K562 (cell line): ENCODE measurements at regions not wholly inside any gene's neighbourhood (a gene's known extent, or its start where the extent isn't known, plus 50 kb on each side); places are given as distances from the start of the nearest gene placed in this dataset.

Experiments used
- ATAC-seq: fragments of 200-7000 bp; cut with Tn5 transposase; 3 replicates; pipeline ENCODE4 v1.9.1; 2020; ENCODE audit warnings: moderate library complexity
- BruUV-seq: library from RNA; stranded (reverse); fragments of 400-500 nt; replicated peaks from 2 replicates; lab custom pipeline; 2021; lab: Mats Ljungman, UMichigan
- CTCF ChIA-PET: fragments of 300-600 bp; formaldehyde crosslinking; extraction: SDS; loops from one replicate; lab custom pipeline; 2021; ENCODE audit warnings: low intra/inter-chr PET ratio; lab: Yijun Ruan, JAX
- POLR2A ChIA-PET: fragments of 300-600, 350-650 bp; sonication (Branson Sonifier 250); formaldehyde crosslinking; extraction: SDS; loops from one replicate; lab custom pipeline; 2021; ENCODE audit warnings: antibody characterized with exemption, inconsistent platforms; lab: Yijun Ruan, JAX
- DNase-seq, 4 experiments: peaks; one replicate each; pipeline versions ENCODE4 v3.0.0 to v3.0.0-alpha.2; 2011 to 2018; ENCODE audit warnings: low spot score in 3 of 4, mixed read lengths in 3 of 4; ENCODE audit errors: extremely low read depth in 1 of 4
- FAIRE-seq: peaks from 2 replicates; lab custom pipeline; 2011; peaks lifted over from hg19 to GRCh38; lab: Jason Lieb, UNC
- H2AFZ ChIP-seq: 2 replicates; pipeline ENCODE4 v1.6.0; 2011; ENCODE audit warnings: low read depth, low read length, control low read depth, inconsistent platforms
- H3K27ac ChIP-seq: fragments of 200-600 bp; 3 replicates; pipeline ENCODE4 v1.8.0; 2011; ENCODE audit warnings: low read depth, mild to moderate bottlenecking, control low read depth, inconsistent platforms, low read length, moderate library complexity, mixed read lengths; ENCODE audit errors: extremely low read depth
- H3K27me3 ChIP-seq, 2 experiments: fragments of 300-600 bp in 1 of 2; 2 replicates in 1 of 2; 3 replicates in 1 of 2; pipeline versions ENCODE4 v1.6.0 to v1.8.0; 2011; ENCODE audit warnings: inconsistent platforms in 2 of 2, low read length in 2 of 2, mild to moderate bottlenecking in 1 of 2, mixed read lengths in 1 of 2, moderate library complexity in 1 of 2; ENCODE audit not compliant: control insufficient read depth in 2 of 2, insufficient read depth in 2 of 2
- H3K36me3 ChIP-seq: fragments of 300-600 bp; 3 replicates; pipeline ENCODE4 v1.8.0; 2011; ENCODE audit warnings: mild to moderate bottlenecking, low read length, inconsistent platforms; ENCODE audit not compliant: control insufficient read depth, insufficient read depth
- H3K4me1 ChIP-seq, 2 experiments: fragments of 200-600 bp in 1 of 2; replicated peaks in 1 of 2; 2 replicates in 1 of 2; 3 replicates in 1 of 2; pipeline versions ENCODE4 v1.5.1 to v1.8.0; 2011; ENCODE audit warnings: inconsistent platforms in 2 of 2, low read length in 2 of 2, mild to moderate bottlenecking in 1 of 2, mixed read lengths in 1 of 2, moderate library complexity in 1 of 2; ENCODE audit not compliant: control insufficient read depth in 2 of 2, insufficient read depth in 2 of 2
- H3K4me2 ChIP-seq: 2 replicates; pipeline ENCODE4 v1.6.1; 2011; ENCODE audit warnings: low read length, control low read depth, inconsistent platforms, mixed read lengths; ENCODE audit not compliant: insufficient read depth
- H3K4me3 ChIP-seq: fragments of 200-600 bp; sonication (generic), shearing (Covaris generic); 2 replicates; pipeline ENCODE4 v1.5.1; 2016; ENCODE audit warnings: control low read depth, inconsistent platforms
- H3K79me2 ChIP-seq: fragments of 200-600 bp; 3 replicates; pipeline ENCODE4 v1.8.0; 2011; ENCODE audit warnings: low read length, inconsistent platforms; ENCODE audit not compliant: control insufficient read depth, insufficient read depth
- H3K9ac ChIP-seq, 2 experiments: 2 replicates each; pipeline versions ENCODE4 v1.6.0 to v1.6.1; 2011; ENCODE audit warnings: low read depth in 2 of 2, low read length in 2 of 2, control low read depth in 1 of 2, inconsistent platforms in 1 of 2, mild to moderate bottlenecking in 1 of 2, mixed read lengths in 1 of 2; ENCODE audit not compliant: insufficient read depth in 1 of 2
- H3K9me1 ChIP-seq: one replicate; pipeline ENCODE4 v1.6.0; 2011; ENCODE audit warnings: inconsistent platforms, mild to moderate bottlenecking, low read length, moderate library complexity; ENCODE audit not compliant: control insufficient read depth, insufficient read depth
- H3K9me3 ChIP-seq: replicated peaks from 2 replicates; pipeline ENCODE4 v1.5.1; 2011; ENCODE audit warnings: low read depth, low read length, inconsistent platforms; ENCODE audit not compliant: control insufficient read depth, insufficient read depth
- H4K20me1 ChIP-seq: replicated peaks from 2 replicates; pipeline ENCODE4 v1.6.1; 2011; ENCODE audit warnings: low read length, inconsistent platforms, mixed read lengths; ENCODE audit not compliant: control insufficient read depth, insufficient read depth
- BCOR ChIP-seq: fragments of 450-650 bp; IDR thresholded peaks from 2 replicates; pipeline ENCODE4 v1.6.1; 2016
- CEBPG ChIP-seq, 3 experiments: fragments of 200-800 bp in 1 of 3; sonication (Bioruptor generic) in 1 of 3; sonication (generic) in 1 of 3; formaldehyde crosslinking in 1 of 3; IDR thresholded peaks in 2 of 3; conservative IDR thresholded peaks in 1 of 3; 2 replicates each; pipeline versions ENCODE4 v1.6.1 to v1.8.0; 2016 to 2022; ENCODE audit warnings: missing compliant biosample characterization in 2 of 3, missing genetic modification characterization in 2 of 3, mild to moderate bottlenecking in 1 of 3, missing genetic modification reagents in 1 of 3
- CGGBP1 ChIP-seq: fragments of 250-450 bp; sonication (Bioruptor Pico); IDR thresholded peaks from 2 replicates; pipeline ENCODE4 v1.9.0; 2021; ENCODE audit warnings: mild to moderate bottlenecking
- CTCF ChIP-seq, 3 experiments: IDR thresholded peaks in 2 of 3; conservative IDR thresholded peaks in 1 of 3; 2 replicates each; pipeline ENCODE4 v1.5.1; 2011 to 2012; ENCODE audit warnings: low read length in 3 of 3, mild to moderate bottlenecking in 3 of 3, control low read depth in 2 of 3, improper control_type of control experiment in 1 of 3, inconsistent platforms in 1 of 3, low read depth in 1 of 3, mixed read lengths in 1 of 3, moderate library complexity in 1 of 3; ENCODE audit not compliant: insufficient read depth in 2 of 3
- ERF ChIP-seq: fragments of 450-650 bp; formaldehyde crosslinking; IDR thresholded peaks from 2 replicates; pipeline ENCODE4 v1.4.0; 2020; ENCODE audit warnings: mild to moderate bottlenecking, mixed read lengths
- HDGF ChIP-seq: fragments of 450-650 bp; IDR thresholded peaks from 2 replicates; pipeline ENCODE4 v1.6.1; 2016
- MED1 ChIP-seq: sonication (generic); formaldehyde crosslinking; IDR thresholded peaks from 2 replicates; pipeline ENCODE4 v1.8.1; 2023; ENCODE audit warnings: missing genetic modification reagents, borderline replicate concordance
- NFATC3 ChIP-seq: fragments of 450-650 bp; IDR thresholded peaks from 2 replicates; pipeline ENCODE4 v1.6.1; 2017; ENCODE audit warnings: mild to moderate bottlenecking
- NFIX ChIP-seq: fragments of 250-450 bp; sonication (Bioruptor Pico); IDR thresholded peaks from 2 replicates; pipeline ENCODE4 v1.4.0; 2020; ENCODE audit warnings: low read depth, mild to moderate bottlenecking, moderate library complexity
- NFRKB ChIP-seq: fragments of 450-650 bp; IDR thresholded peaks from 2 replicates; pipeline ENCODE4 v1.6.1; 2016; ENCODE audit warnings: low read depth
- PKNOX1 ChIP-seq: fragments of 450-650 bp; IDR thresholded peaks from 2 replicates; pipeline ENCODE4 v1.6.1; 2016
- SIRT6 ChIP-seq: IDR thresholded peaks from one replicate; pipeline ENCODE4 v1.6.1; 2012; ENCODE audit warnings: low read depth, mild to moderate bottlenecking, control low read depth, inconsistent platforms, low read length, moderate library complexity
- SMARCA4 ChIP-seq: fragments of 450-650 bp; IDR thresholded peaks from 2 replicates; pipeline ENCODE4 v1.6.1; 2016
- TGIF2 ChIP-seq: sonication (generic); formaldehyde crosslinking; IDR thresholded peaks from 2 replicates; pipeline ENCODE4 v1.8.1; 2022; ENCODE audit warnings: mild to moderate bottlenecking, missing genetic modification reagents, moderate library complexity
- ZNF445 ChIP-seq: fragments of 250-450 bp; sonication (Bioruptor Pico); IDR thresholded peaks from 2 replicates; pipeline ENCODE4 v1.4.0; 2020; ENCODE audit warnings: low read depth, mild to moderate bottlenecking, moderate library complexity
- WGBS: fragments of 100-300 bp; shearing (Covaris generic); methylation state at CpG from one replicate; pipeline ENCODE4 v1.1.6; 2016; ENCODE audit warnings: low coverage, mixed read lengths; ENCODE audit not compliant: insufficient coverage; ENCODE audit errors: missing lambda C conversion rate; 5-methylcytosine and 5-hydroxymethylcytosine counted together
- in situ Hi-C: fragments of 300-500 bp; cut with MboI; formaldehyde crosslinking; loops from 4 replicates; pipeline ENCODE4 v1.15.0; 2018; ENCODE audit warnings: inconsistent platforms, mixed read lengths
- intact Hi-C: fragments of 100-400 bp; cut with micrococcal nuclease; formaldehyde crosslinking; loops from 2 replicates; pipeline ENCODE4 v1.14.2; 2022
- TF ChIP-seq, protein P1 (sequence below): sonication (generic); formaldehyde crosslinking; IDR thresholded peaks from 2 replicates; pipeline ENCODE4 v1.8.1; 2023; ENCODE audit warnings: mild to moderate bottlenecking, missing genetic modification reagents, moderate library complexity

- ChIA-PET CTCF (no interaction called here), POLR2A (no interaction called here)
- Histone ChIP-seq H4K20me1 (no peaks in the 10 kb centered on the region), H3K27ac (no peak overlapping the region), H3K36me3 (no peaks in the 10 kb centered on the region), H3K27me3 (no peaks in the 10 kb centered on the region), H3K4me2 (no peak overlapping the region), H2AFZ (no peak overlapping the region), H3K9me1 (no peaks in the 10 kb centered on the region), H3K79me2 (no peaks in the 10 kb centered on the region), H3K4me1 (no peaks in the 10 kb centered on the region), H3K4me3 (no peak overlapping the region), H3K9me3 (no peaks in the 10 kb centered on the region), H3K9ac (no peak overlapping the region)
- peak; percentile 67 for FAIRE-seq
- intact Hi-C loops: no loop called here
- ATAC-seq: no peak
- in situ Hi-C loops: no loop called here
- peak; percentile 4 to 12 (median 6) for DNase-seq
- BruUV-seq: no TSS peak
- WGBS: 2% methylated on average over 4 of the region's 4 CpGs
- TF ChIP-seq CTCF (IDR thresholded peaks at IDR 0.05 in 2 of 3, conservative IDR thresholded peaks at IDR 0.05 in 1 of 3; ENCODE audit: insufficient read depth in 2 of 3, low read depth in 1 of 3, low read length in 3 of 3) (peak; percentile 7 to 28 (median 18); a peak in 1 of 6 replicates), MED1 (CRISPR knock-in tag) (no peak), SMARCA4 (no peak), NFIX (CRISPR knock-in tag) (no peak), TGIF2 (CRISPR knock-in tag) (no peak), CGGBP1 (CRISPR knock-in tag) (no peak), ERF (CRISPR knock-in tag) (no peak), CEBPG (CRISPR knock-in tag; IDR thresholded peaks at IDR 0.05) (no peak), CEBPG (tag; conservative IDR thresholded peaks at IDR 0.05 in 1 of 2, IDR thresholded peaks at IDR 0.05 in 1 of 2) (0 out of 4 replicates have a peak, but pooled peaks of 1 of the 2 experiments have one; percentile 37), NFATC3 (no peak), SIRT6 (no peak), BCOR (no peak), NFRKB (no peak), PKNOX1 (no peak), ZNF445 (CRISPR knock-in tag) (no peak), HDGF (no peak)
- TF ChIP-seq, protein P1, sequence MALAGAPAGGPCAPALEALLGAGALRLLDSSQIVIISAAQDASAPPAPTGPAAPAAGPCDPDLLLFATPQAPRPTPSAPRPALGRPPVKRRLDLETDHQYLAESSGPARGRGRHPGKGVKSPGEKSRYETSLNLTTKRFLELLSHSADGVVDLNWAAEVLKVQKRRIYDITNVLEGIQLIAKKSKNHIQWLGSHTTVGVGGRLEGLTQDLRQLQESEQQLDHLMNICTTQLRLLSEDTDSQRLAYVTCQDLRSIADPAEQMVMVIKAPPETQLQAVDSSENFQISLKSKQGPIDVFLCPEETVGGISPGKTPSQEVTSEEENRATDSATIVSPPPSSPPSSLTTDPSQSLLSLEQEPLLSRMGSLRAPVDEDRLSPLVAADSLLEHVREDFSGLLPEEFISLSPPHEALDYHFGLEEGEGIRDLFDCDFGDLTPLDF (CRISPR knock-in tag): no peak
These were observed 1238.0 kb upstream of the NUDT12 start for GRCh38 chr5:104800440-104801048.
